Fibroblast of mammary gland (primary cell): ENCODE measurements at regions not wholly inside any gene's neighbourhood (a gene's known extent, or its start where the extent isn't known, plus 50 kb on each side); places are given as distances from the start of the nearest gene placed in this dataset.
A peak's percentile ranks its signal among the peaks of the same experiment; 100 is the strongest.

Source experiments
- DNase-seq: peaks from one replicate; pipeline ENCODE4 v3.0.0-alpha.2; 2010; ENCODE audit warnings: low read depth
- H3K4me3 ChIP-seq: 2 replicates; pipeline ENCODE4 v1.5.1; 2011; ENCODE audit warnings: low read depth, mild to moderate bottlenecking, low read length, moderate library complexity; ENCODE audit not compliant: control insufficient read depth
- TF ChIP-seq, protein P1 (sequence below): conservative IDR thresholded peaks from 2 replicates; pipeline ENCODE4 v1.5.1; 2011; ENCODE audit warnings: low read depth, low read length, inconsistent platforms; ENCODE audit not compliant: control insufficient read depth, insufficient read depth

DNA sequence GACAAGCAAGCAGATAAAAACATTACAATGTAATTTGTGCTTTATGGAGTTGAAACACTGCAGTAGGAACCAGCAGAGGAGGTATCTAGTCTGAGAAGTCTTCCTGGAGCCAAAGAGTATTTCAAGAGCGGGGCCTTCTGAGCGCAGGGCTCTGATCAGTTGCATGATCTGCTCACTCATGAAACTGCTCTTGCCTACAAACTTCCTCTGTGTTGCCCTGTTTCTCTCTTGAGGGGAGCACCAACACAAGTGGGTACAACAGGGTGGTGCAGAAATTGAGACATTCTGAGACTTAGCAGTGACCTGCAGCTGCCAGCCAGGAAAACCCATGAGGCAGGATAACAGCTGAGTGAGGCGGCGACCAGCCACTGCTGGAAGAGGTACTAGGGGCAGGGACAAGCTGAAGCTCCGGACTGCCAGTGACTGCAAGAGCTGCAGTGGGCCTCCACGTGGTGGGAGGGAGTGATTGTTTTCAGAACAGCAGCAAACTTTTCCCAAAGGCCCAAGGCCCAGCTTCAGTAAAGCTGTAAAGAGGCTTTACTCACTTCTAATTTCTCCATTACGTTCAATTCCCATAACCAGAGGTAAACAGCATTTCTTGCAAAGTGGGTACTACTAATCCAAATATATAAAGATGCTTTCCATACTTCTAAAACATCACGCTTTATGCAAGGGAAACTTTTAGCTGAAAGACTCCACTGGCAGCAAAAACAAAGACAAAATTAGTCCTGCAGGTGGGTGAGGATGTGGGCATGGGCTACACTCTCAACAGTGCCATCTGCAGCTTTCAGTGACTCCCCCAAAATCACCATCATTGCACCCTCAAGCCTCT lies 69.0 kb upstream of the LPP start:
- DNase-seq, result no peak
- TF ChIP-seq, protein P1, sequence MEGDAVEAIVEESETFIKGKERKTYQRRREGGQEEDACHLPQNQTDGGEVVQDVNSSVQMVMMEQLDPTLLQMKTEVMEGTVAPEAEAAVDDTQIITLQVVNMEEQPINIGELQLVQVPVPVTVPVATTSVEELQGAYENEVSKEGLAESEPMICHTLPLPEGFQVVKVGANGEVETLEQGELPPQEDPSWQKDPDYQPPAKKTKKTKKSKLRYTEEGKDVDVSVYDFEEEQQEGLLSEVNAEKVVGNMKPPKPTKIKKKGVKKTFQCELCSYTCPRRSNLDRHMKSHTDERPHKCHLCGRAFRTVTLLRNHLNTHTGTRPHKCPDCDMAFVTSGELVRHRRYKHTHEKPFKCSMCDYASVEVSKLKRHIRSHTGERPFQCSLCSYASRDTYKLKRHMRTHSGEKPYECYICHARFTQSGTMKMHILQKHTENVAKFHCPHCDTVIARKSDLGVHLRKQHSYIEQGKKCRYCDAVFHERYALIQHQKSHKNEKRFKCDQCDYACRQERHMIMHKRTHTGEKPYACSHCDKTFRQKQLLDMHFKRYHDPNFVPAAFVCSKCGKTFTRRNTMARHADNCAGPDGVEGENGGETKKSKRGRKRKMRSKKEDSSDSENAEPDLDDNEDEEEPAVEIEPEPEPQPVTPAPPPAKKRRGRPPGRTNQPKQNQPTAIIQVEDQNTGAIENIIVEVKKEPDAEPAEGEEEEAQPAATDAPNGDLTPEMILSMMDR, result no peak

DNA sequence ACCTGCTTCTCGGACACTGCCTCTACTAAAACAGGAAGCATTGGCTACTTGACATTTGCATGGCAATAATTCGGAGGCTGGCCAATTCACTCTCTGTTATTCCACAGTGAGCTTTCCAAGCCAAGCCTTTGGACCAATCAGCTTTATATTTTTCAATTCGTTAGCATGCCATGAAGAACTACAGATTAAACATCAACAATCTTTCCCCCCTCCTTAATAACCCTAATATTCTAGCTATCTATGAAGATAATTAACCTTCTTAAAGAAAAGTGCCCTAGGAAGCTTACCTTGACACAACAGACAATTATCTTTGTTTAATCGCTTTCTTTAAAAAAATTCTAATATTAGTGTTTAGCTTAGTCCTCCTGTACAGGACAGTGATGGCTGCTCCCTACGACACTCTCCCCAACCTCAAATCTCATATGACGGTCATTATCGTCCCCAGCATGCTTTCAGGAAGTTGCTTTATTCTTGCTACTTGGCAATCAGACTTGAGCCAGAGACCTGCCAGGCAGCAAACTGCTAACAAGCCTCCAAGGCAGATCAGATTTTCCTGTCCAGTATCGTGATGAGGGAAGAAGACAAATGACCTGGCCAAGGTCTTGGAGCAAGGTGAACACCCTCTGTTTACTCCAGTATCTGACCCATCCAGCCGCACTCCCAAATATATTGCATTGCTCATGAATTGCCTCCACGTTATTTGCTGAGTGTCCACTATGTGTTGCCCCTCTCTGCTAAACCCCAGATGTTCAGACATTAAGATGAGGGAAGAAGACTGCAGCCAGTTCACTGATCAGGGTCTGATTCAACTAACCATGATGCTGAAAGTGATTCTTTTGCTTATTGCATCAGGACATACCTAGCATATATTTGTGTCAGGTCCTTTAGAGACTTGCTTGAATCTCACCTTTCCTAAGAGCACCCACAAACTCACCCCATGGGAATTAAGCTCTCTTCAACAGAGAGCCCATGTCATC lies 68.1 kb upstream of the LPP start:
- no peak overlapping the region for H3K4me3 ChIP-seq
- DNase-seq, result no peak
- TF ChIP-seq, protein P1, result no peak

More for the DNA sequence above, 69.0 kb upstream of the LPP start:
- H3K4me3 ChIP-seq, result no peak overlapping the region

DNA sequence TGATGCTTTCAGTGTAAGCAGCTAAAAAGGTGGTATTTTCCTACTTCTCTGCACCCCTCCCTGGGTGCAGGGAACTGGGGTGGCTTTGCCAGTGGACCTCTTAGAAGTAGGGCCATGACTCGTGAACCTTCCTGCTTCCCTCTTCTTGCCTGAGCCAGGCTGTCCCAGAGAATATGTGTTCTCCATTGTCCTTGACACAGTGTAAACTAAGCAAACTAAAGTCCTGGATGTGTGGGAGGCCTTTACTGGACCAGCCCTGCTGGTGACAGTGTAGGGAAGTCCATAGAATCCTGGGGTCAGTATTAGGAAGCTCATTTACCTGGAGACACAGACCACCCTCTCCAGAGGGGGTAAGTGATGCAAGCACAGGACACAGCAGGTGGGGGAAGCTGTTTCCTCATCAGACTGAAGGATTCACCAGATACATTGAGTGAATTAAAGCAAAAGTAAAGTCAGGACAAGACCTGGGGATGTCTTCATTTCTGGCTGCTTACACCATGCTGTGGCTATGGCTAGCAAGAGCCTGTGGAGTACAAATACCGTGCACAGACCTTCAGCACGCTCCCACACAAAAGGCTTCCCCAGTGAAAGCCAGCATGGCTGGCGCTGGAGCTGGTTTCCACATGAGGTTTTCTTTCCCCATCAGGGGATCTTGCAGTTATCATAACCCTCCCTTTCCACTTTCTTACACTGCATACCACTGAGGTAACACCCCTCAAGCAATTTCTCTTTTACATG lies 64.8 kb upstream of the LPP start:
- DNase-seq, result no peak
- TF ChIP-seq, protein P1, result no peak
- H3K4me3 ChIP-seq, result no peak overlapping the region

DNA sequence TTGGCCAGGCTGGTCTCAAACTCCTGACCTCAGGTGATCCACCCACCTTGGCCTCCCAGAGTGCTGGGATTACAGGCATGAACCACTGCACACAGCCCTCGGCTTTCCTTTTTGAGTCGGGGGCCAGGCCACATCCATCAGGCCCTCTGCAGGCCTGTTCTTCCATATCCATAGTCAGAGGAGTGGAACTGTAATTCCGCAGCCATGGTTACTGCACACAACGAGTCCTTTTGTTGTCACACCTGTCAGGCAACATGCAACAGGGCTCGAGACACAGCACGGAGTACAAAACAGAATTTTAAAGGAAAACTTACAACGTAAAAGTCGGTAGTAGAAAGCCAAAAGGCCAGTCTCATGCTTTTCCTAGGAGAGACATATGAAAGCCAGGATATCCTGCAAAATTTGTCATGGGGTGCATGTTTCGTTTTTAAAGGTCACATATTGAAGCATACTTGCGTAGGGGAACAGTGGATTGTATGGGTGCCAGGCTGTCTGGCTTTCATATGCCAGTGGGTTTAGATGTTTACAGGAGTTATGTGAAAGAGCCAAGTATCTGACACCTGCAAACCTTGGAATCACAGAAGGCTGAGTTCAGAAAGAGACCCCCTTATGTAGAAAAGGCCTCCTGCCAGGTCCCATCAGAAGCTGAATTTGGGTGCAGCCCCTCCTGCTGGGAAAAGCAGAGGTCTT lies 63.2 kb upstream of the LPP start:
- no peak overlapping the region for H3K4me3 ChIP-seq
- TF ChIP-seq, protein P1, result no peak
- DNase-seq, result no peak

DNA sequence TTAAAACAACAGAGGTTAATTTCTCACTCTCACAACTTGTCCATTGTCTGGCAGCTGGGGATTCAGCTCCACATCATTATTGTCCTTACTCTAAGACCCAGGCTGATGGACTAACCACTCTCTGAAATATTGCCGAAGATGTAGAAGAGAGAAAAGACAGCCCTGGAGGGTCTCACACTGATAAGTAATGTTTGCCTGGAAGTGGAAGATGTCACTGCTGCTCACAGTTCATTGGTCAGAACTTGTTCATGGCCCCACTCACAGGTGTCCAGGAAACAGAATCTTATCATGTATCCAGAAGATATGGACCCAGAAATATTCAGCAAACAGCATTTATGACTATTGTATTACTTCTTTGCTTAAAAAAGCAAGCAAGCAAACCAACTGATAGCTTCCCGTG lies 62.2 kb upstream of the LPP start:
- no peak for DNase-seq
- no peak overlapping the region for H3K4me3 ChIP-seq
- TF ChIP-seq, protein P1, result no peak

DNA sequence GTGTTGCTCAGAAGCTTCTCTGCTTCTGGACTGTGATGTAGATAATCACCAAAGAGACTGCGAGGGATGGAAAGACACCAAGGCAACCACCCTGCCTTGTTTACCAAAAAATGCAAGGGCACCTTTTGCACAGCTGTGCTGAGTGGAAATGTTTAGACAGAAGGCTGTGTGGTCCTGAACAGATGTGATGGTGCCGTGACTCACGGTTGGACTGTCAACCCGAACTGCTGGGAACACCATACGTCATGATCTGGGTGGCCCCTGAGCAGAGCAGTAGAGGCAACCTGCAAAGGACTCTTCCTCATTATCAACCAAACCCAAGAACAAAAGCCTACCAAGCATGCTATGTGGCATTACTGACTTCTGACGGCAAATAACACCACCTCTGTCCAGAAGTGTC lies 61.3 kb upstream of the LPP start:
- H3K4me3 ChIP-seq, result no peak overlapping the region
- DNase-seq, result peak; percentile 44
- TF ChIP-seq, protein P1, result no peak
